Trophoblast cell (in vitro differentiated cells and primary cell): ENCODE measurements at regions not wholly inside any gene's neighbourhood (a gene's known extent, or its start where the extent isn't known, plus 50 kb on each side); places are given as distances from the start of the nearest gene placed in this dataset.

Experiments
- DNase-seq, 2 donors: peaks; one replicate each; pipeline ENCODE4 v3.0.0-alpha.2; 2016
- H2AFZ ChIP-seq: 2 replicates; pipeline ENCODE4 v1.6.1; 2013; ENCODE audit warnings: low read length, moderate library complexity, mild to moderate bottlenecking; ENCODE audit not compliant: insufficient read depth, poor library complexity
- H2AK5ac ChIP-seq: 2 replicates; pipeline ENCODE4 v1.6.1; 2013; ENCODE audit warnings: mild to moderate bottlenecking, low read length
- H2BK120ac ChIP-seq: 2 replicates; pipeline ENCODE4 v1.6.1; 2013; ENCODE audit warnings: low read length, mild to moderate bottlenecking, moderate library complexity; ENCODE audit not compliant: insufficient read depth, poor library complexity
- H2BK12ac ChIP-seq: 2 replicates; pipeline ENCODE4 v1.6.1; 2013; ENCODE audit warnings: mild to moderate bottlenecking, low read length, moderate library complexity
- H2BK5ac ChIP-seq: 2 replicates; pipeline ENCODE4 v1.6.1; 2013; ENCODE audit warnings: low read length, low read depth, moderate library complexity, mild to moderate bottlenecking; ENCODE audit not compliant: poor library complexity
- H3K14ac ChIP-seq: 2 replicates; pipeline ENCODE4 v1.6.1; 2013; ENCODE audit warnings: mild to moderate bottlenecking, low read length
- H3K18ac ChIP-seq: 2 replicates; pipeline ENCODE4 v1.6.1; 2013; ENCODE audit warnings: mild to moderate bottlenecking, low read length
- H3K23ac ChIP-seq: 2 replicates; pipeline ENCODE4 v1.6.1; 2013; ENCODE audit warnings: low read length
- H3K27ac ChIP-seq: 2 replicates; pipeline ENCODE4 v1.5.1; 2013; ENCODE audit warnings: low read depth, mild to moderate bottlenecking, inconsistent platforms, low read length, moderate library complexity
- H3K27me3 ChIP-seq: 2 replicates; pipeline ENCODE4 v1.6.1; 2013; ENCODE audit warnings: inconsistent platforms, mild to moderate bottlenecking, low read length, moderate library complexity; ENCODE audit not compliant: insufficient read depth
- H3K36me3 ChIP-seq, 2 experiments: 1 replicate in 1 of 2; 2 replicates in 1 of 2; pipeline ENCODE4 v1.6.1; 2013; ENCODE audit warnings: low read length in 2 of 2, mild to moderate bottlenecking in 2 of 2, moderate library complexity in 1 of 2; ENCODE audit not compliant: insufficient read depth in 2 of 2, control insufficient read depth in 1 of 2
- H3K4ac ChIP-seq: 2 replicates; pipeline ENCODE4 v1.6.1; 2013; ENCODE audit warnings: low read depth, mild to moderate bottlenecking, low read length, moderate library complexity
- H3K4me1 ChIP-seq, 2 experiments: 1 replicate in 1 of 2; 2 replicates in 1 of 2; pipeline ENCODE4 v1.6.1; 2013; ENCODE audit warnings: low read length in 2 of 2, mild to moderate bottlenecking in 2 of 2, moderate library complexity in 1 of 2; ENCODE audit not compliant: insufficient read depth in 2 of 2, control insufficient read depth in 1 of 2
- H3K4me2 ChIP-seq: 2 replicates; pipeline ENCODE4 v1.6.1; 2013; ENCODE audit warnings: inconsistent platforms, mild to moderate bottlenecking, low read length, moderate library complexity
- H3K4me3 ChIP-seq: 2 replicates; pipeline ENCODE4 v1.5.1; 2013; ENCODE audit warnings: mild to moderate bottlenecking, low read depth, low read length, inconsistent platforms
- H3K79me1 ChIP-seq: one replicate; pipeline ENCODE4 v1.6.1; 2013; ENCODE audit warnings: low read length
- H3K79me2 ChIP-seq: 2 replicates; pipeline ENCODE4 v1.6.1; 2013; ENCODE audit warnings: low read length, mild to moderate bottlenecking; ENCODE audit not compliant: control insufficient read depth, insufficient read depth, poor library complexity
- H3K9ac ChIP-seq: 2 replicates; pipeline ENCODE4 v1.6.1; 2013; ENCODE audit warnings: mild to moderate bottlenecking, low read length
- H3K9me3 ChIP-seq: 2 replicates; pipeline ENCODE4 v1.6.1; 2013; ENCODE audit warnings: low read depth, mild to moderate bottlenecking, control low read depth, inconsistent platforms, low read length; ENCODE audit not compliant: insufficient read depth
- H4K12ac ChIP-seq: 2 replicates; pipeline ENCODE4 v1.6.1; 2013; ENCODE audit warnings: low read depth, mild to moderate bottlenecking, low read length, moderate library complexity
- H4K8ac ChIP-seq: 2 replicates; pipeline ENCODE4 v1.6.1; 2013; ENCODE audit warnings: low read depth, mild to moderate bottlenecking, low read length, moderate library complexity
- H4K91ac ChIP-seq: one replicate; pipeline ENCODE4 v1.6.1; 2013; ENCODE audit warnings: low read depth, mild to moderate bottlenecking, low read length, moderate library complexity
- WGBS: extraction: QIAGEN DNeasy Blood & Tissue Kit; methylation state at CpG from one replicate; pipeline ENCODE4 v1.1.7; 2013; ENCODE audit warnings: missing lambda C conversion rate; ENCODE audit not compliant: insufficient read length, insufficient coverage; ENCODE audit errors: extremely low coverage; 5-methylcytosine and 5-hydroxymethylcytosine counted together

DNA sequence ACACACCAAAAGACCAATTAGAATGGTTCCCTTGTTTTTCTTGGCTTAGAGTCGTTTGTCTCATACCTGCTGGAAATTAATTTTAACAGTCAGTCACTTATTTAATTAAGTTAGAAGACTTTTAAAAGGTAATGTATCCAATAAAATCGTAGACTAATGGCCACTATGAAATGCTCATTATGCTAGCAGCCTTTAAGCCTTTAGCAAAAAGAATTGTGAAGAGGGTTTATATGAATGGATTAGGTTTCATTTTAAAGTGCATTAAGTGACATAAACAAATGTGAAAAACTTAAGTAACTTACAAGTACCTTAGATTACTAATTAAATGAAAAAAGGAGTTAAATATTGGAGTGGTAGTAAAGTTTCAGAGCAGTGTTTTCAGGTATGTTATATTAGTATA lies 139.6 kb downstream of the RXFP2 start:
- Histone ChIP-seq H3K9me3 (peaks cover 2% of the 10 kb centered on the region), H4K12ac (no peak overlapping the region), H3K4me3 (no peak overlapping the region), H3K79me2 (no peaks in the 10 kb centered on the region), H3K4ac (no peak overlapping the region), H3K18ac (no peak overlapping the region), H4K8ac (no peak overlapping the region), H3K4me1 (no peaks in the 10 kb centered on the region), H2BK12ac (no peak overlapping the region), H2AK5ac (no peak overlapping the region), H3K4me2 (no peak overlapping the region), H3K27ac (no peak overlapping the region), H2BK5ac (no peak overlapping the region), H2BK120ac (no peak overlapping the region), H4K91ac (no peak overlapping the region), H3K36me3 (no peaks in the 10 kb centered on the region), H3K79me1 (no peaks in the 10 kb centered on the region), H3K14ac (no peak overlapping the region), H2AFZ (no peak overlapping the region), H3K23ac (no peak overlapping the region), H3K27me3 (no peaks in the 10 kb centered on the region), H3K9ac (no peak overlapping the region)
- no peak for DNase-seq
- WGBS: no CpG with 5 or more reads among the region's 2 CpGs

- Histone ChIP-seq H2BK12ac (no peak overlapping the region), H3K4me3 (no peak overlapping the region), H3K14ac (no peak overlapping the region), H3K79me1 (no peaks in the 10 kb centered on the region), H3K4me1 (no peaks in the 10 kb centered on the region), H4K12ac (no peak overlapping the region), H3K9ac (no peak overlapping the region), H2AFZ (no peak overlapping the region), H2BK120ac (no peak overlapping the region), H2AK5ac (no peak overlapping the region), H3K36me3 (no peaks in the 10 kb centered on the region), H3K27me3 (no peaks in the 10 kb centered on the region), H2BK5ac (no peak overlapping the region), H4K8ac (no peak overlapping the region), H4K91ac (no peak overlapping the region), H3K18ac (no peak overlapping the region), H3K9me3 (peaks cover 2% of the 10 kb centered on the region), H3K27ac (no peak overlapping the region), H3K79me2 (no peaks in the 10 kb centered on the region), H3K23ac (no peak overlapping the region), H3K4me2 (no peak overlapping the region), H3K4ac (no peak overlapping the region)
- WGBS: no CpG with 5 or more reads among the region's 3 CpGs
- no peak for DNase-seq
Measured at GRCh38 chr13:31880851-31881494, 141.6 kb downstream of the RXFP2 start.

GRCh38 chr13:31881495-31881882 lies 142.2 kb downstream of the RXFP2 start:
- no peaks in the 10 kb centered on the region for H3K79me2 ChIP-seq
- no peaks in the 10 kb centered on the region for H3K4me1 ChIP-seq
- no peak overlapping the region for H2BK120ac ChIP-seq
- no peak overlapping the region for H3K4me3 ChIP-seq
- no peak overlapping the region for H4K91ac ChIP-seq
- no peak overlapping the region for H3K18ac ChIP-seq
- H3K27me3 ChIP-seq: no peaks in the 10 kb centered on the region
- no CpG with 5 or more reads among the region's 3 CpGs for WGBS
- H4K8ac ChIP-seq: no peak overlapping the region
- H2AK5ac ChIP-seq: no peak overlapping the region
- no peak overlapping the region for H3K14ac ChIP-seq
- no peaks in the 10 kb centered on the region for H3K79me1 ChIP-seq
- no peak for DNase-seq
- no peak overlapping the region for H3K23ac ChIP-seq
- H3K9ac ChIP-seq: no peak overlapping the region
- no peak overlapping the region for H3K4me2 ChIP-seq
- no peak overlapping the region for H4K12ac ChIP-seq
- peaks cover 2% of the 10 kb centered on the region for H3K9me3 ChIP-seq
- no peaks in the 10 kb centered on the region for H3K36me3 ChIP-seq
- no peak overlapping the region for H3K27ac ChIP-seq
- no peak overlapping the region for H2BK12ac ChIP-seq
- H2AFZ ChIP-seq: no peak overlapping the region
- no peak overlapping the region for H2BK5ac ChIP-seq
- no peak overlapping the region for H3K4ac ChIP-seq

DNA sequence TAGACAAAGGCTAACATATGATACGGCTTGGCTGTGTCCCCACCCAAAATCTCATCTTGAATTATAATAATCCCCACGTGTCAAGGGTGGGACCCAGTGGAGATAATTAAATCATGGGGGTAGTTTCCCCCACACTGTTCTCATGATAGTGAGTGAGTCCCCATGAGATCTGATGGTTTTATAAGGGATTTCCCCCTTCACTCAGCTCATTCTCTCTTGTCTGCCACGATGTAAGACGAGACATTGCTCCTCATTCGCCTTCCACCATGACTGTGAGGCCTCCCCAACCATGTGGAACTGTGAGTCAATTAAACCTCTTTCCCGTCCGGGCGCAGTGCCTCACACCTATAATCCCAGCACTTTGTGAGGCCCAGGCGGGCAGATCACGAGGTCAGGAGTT lies 143.5 kb downstream of the RXFP2 start:
- no peak overlapping the region for H2BK5ac ChIP-seq
- no peak for DNase-seq
- H3K14ac ChIP-seq: no peak overlapping the region
- H2AFZ ChIP-seq: no peak overlapping the region
- H4K8ac ChIP-seq: no peak overlapping the region
- no peak overlapping the region for H3K18ac ChIP-seq
- no peaks in the 10 kb centered on the region for H3K4me1 ChIP-seq
- WGBS: no CpG with 5 or more reads among the region's 10 CpGs
- no peak overlapping the region for H3K27ac ChIP-seq
- no peaks in the 10 kb centered on the region for H3K36me3 ChIP-seq
- no peak overlapping the region for H4K12ac ChIP-seq
- H2AK5ac ChIP-seq: no peak overlapping the region
- peaks cover 2% of the 10 kb centered on the region for H3K9me3 ChIP-seq
- no peak overlapping the region for H2BK120ac ChIP-seq
- H3K4ac ChIP-seq: no peak overlapping the region
- H3K23ac ChIP-seq: no peak overlapping the region
- no peaks in the 10 kb centered on the region for H3K79me2 ChIP-seq
- H3K27me3 ChIP-seq: no peaks in the 10 kb centered on the region
- no peak overlapping the region for H3K9ac ChIP-seq
- no peak overlapping the region for H3K4me3 ChIP-seq
- H3K79me1 ChIP-seq: no peaks in the 10 kb centered on the region
- no peak overlapping the region for H3K4me2 ChIP-seq
- H2BK12ac ChIP-seq: no peak overlapping the region
- no peak overlapping the region for H4K91ac ChIP-seq
